KMS-11 (cell line): ENCODE measurements at regions not wholly inside any gene's neighbourhood (a gene's known extent, or its start where the extent isn't known, plus 50 kb on each side); places are given as distances from the start of the nearest gene placed in this dataset.

Experiments used
- H2AFZ ChIP-seq: fragments of 200-600 bp; sonication (generic); 2 replicates; pipeline ENCODE4 v1.6.1; 2016; ENCODE audit warnings: antibody characterized with exemption, mixed run types, low read depth
- H3K27ac ChIP-seq: fragments of 200-600 bp; sonication (generic); 2 replicates; pipeline ENCODE4 v1.6.1; 2016; ENCODE audit warnings: mild to moderate bottlenecking, mixed run types
- H3K27me3 ChIP-seq: fragments of 200-600 bp; sonication (generic); 2 replicates; pipeline ENCODE4 v1.6.1; 2017; ENCODE audit warnings: mild to moderate bottlenecking, low read depth, mixed run types, moderate library complexity; ENCODE audit not compliant: insufficient read depth
- H3K36me3 ChIP-seq: fragments of 200-600 bp; sonication (generic); 2 replicates; pipeline ENCODE4 v1.6.1; 2017; ENCODE audit warnings: mild to moderate bottlenecking, mixed run types; ENCODE audit not compliant: insufficient read depth
- H3K4me1 ChIP-seq: fragments of 200-600 bp; sonication (generic); 2 replicates; pipeline ENCODE4 v1.6.1; 2016; ENCODE audit warnings: mild to moderate bottlenecking, low read depth, mixed run types; ENCODE audit not compliant: poor library complexity, severe bottlenecking
- H3K4me2 ChIP-seq: fragments of 200-600 bp; sonication (generic); 2 replicates; pipeline ENCODE4 v1.7.0; 2016; ENCODE audit warnings: mild to moderate bottlenecking, mixed run types
- H3K4me3 ChIP-seq: fragments of 200-600 bp; sonication (generic); IDR thresholded peaks from 2 replicates; pipeline ENCODE4 v1.6.1; 2017; ENCODE audit warnings: low read depth, low read length, mixed read lengths; ENCODE audit not compliant: insufficient read depth
- H3K79me2 ChIP-seq: fragments of 200-600 bp; sonication (generic); 2 replicates; pipeline ENCODE4 v1.6.1; 2016; ENCODE audit warnings: low read depth, mixed run types; ENCODE audit not compliant: insufficient read depth
- H3K9ac ChIP-seq: fragments of 200-600 bp; sonication (generic); 2 replicates; pipeline ENCODE4 v1.6.1; 2016; ENCODE audit warnings: mild to moderate bottlenecking, mixed run types
- H4K20me1 ChIP-seq: fragments of 200-600 bp; sonication (generic); 2 replicates; pipeline ENCODE4 v1.6.1; 2016; ENCODE audit warnings: mild to moderate bottlenecking, mixed run types; ENCODE audit not compliant: insufficient read depth
- TF ChIP-seq, protein P1 (sequence below): fragments of 200-600 bp; sonication (generic); conservative IDR thresholded peaks from 2 replicates; pipeline ENCODE4 v1.6.1; 2017; ENCODE audit warnings: low read depth, mild to moderate bottlenecking, antibody characterized with exemption, low read length, moderate library complexity, mixed read lengths

DNA sequence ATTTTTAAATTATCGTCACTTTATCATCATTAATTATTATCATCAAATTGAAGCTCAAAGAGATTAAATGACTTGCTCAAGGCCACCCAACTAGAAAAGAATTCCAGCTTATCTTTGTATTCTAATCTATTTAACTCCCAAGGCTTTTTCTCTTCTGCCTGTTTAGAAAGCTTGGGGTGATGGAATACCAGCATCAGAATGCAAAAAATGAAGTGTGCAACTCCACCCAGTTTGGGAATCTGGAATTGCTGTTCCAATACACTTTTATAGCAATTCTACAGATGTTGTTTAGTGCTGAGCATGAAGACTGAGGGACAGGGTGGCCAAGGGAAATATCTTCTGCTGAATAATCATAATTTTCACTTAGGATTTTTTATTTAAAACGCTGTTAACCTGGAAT, 97.2 kb upstream of the FIBIN start:
- no peak overlapping the region for H3K4me3 ChIP-seq
- H3K4me1 ChIP-seq, result no peaks in the 10 kb centered on the region
- no peak overlapping the region for H3K27ac ChIP-seq
- H4K20me1 ChIP-seq, result no peaks in the 10 kb centered on the region
- no peaks in the 10 kb centered on the region for H3K36me3 ChIP-seq
- H3K4me2 ChIP-seq, result no peak overlapping the region
- H3K27me3 ChIP-seq, result no peaks in the 10 kb centered on the region
- TF ChIP-seq, protein P1, sequence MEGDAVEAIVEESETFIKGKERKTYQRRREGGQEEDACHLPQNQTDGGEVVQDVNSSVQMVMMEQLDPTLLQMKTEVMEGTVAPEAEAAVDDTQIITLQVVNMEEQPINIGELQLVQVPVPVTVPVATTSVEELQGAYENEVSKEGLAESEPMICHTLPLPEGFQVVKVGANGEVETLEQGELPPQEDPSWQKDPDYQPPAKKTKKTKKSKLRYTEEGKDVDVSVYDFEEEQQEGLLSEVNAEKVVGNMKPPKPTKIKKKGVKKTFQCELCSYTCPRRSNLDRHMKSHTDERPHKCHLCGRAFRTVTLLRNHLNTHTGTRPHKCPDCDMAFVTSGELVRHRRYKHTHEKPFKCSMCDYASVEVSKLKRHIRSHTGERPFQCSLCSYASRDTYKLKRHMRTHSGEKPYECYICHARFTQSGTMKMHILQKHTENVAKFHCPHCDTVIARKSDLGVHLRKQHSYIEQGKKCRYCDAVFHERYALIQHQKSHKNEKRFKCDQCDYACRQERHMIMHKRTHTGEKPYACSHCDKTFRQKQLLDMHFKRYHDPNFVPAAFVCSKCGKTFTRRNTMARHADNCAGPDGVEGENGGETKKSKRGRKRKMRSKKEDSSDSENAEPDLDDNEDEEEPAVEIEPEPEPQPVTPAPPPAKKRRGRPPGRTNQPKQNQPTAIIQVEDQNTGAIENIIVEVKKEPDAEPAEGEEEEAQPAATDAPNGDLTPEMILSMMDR, result no peak
- H3K9ac ChIP-seq, result no peak overlapping the region
- no peaks in the 10 kb centered on the region for H3K79me2 ChIP-seq
- H2AFZ ChIP-seq, result no peak overlapping the region

DNA sequence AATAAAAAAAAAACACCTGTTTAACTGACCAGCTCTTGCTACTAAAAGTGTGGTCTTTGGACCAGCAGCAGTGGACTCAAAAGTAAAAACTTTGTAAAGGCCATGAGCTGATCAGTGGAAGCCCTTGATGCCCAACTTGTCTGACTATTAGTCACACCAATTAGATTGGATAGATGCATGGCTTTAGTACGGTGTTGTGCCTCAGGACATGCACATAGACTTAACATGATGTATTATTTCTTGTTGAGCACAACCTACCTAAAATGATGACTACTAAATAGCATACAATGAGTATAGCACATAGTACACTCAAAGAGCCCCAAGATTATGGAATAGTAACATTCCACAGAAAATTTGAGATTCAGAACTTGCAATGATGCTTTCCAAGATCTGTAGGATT, 95.1 kb upstream of the FIBIN start:
- Histone ChIP-seq H3K9ac (no peak overlapping the region), H3K4me1 (no peaks in the 10 kb centered on the region), H3K4me2 (no peak overlapping the region), H3K36me3 (no peaks in the 10 kb centered on the region), H2AFZ (no peak overlapping the region), H3K79me2 (no peaks in the 10 kb centered on the region), H3K4me3 (no peak overlapping the region), H4K20me1 (no peaks in the 10 kb centered on the region), H3K27me3 (no peaks in the 10 kb centered on the region), H3K27ac (no peak overlapping the region)
- TF ChIP-seq, protein P1, result no peak

DNA sequence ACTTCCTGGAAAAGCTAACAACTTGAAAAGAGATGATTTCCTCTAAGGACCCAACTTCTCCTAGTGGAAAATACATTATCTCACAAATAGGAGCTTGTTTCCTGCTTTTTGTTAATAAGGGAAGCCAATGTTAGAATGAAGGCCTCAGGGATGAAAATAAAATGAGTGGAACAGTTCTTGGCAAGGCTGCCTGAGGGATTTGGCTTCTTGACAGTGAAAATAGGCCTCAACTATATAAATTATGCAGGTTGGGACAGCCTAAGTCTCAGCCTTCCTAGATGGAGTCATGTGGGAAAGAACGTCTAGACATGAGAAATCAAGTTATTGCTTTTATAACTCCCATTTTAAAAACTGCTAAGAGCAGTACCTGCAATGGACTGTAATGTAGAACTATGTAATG, 92.8 kb upstream of the FIBIN start:
- Histone ChIP-seq H3K4me3 (no peak overlapping the region), H3K9ac (no peak overlapping the region), H4K20me1 (no peaks in the 10 kb centered on the region), H3K27ac (no peak overlapping the region), H3K27me3 (no peaks in the 10 kb centered on the region), H3K36me3 (no peaks in the 10 kb centered on the region), H3K79me2 (no peaks in the 10 kb centered on the region), H3K4me2 (no peak overlapping the region), H2AFZ (no peak overlapping the region), H3K4me1 (no peaks in the 10 kb centered on the region)
- TF ChIP-seq, protein P1, result no peak

DNA sequence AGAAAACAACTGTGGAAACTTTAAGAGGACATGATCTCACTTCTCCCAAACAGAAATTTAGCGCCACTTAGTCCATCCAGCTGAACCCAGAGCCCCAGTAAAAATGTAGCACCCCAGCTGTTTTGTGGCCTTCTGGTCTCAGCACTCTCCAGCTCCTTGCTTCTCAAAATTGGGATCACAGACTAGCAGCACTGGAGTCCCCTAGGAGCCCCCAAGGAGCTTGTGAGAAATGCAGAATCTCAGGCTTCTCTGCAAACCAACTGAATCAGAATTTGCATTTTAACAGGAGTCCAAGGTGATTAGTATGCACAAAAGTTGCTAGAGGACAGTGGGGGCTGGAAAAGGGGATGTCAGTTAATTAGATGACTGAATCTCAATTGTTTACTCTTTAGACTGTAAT, 89.8 kb upstream of the FIBIN start:
- H3K36me3 ChIP-seq, result no peaks in the 10 kb centered on the region
- H3K4me2 ChIP-seq, result no peak overlapping the region
- H3K4me3 ChIP-seq, result no peak overlapping the region
- H4K20me1 ChIP-seq, result no peaks in the 10 kb centered on the region
- TF ChIP-seq, protein P1, result no peak
- no peaks in the 10 kb centered on the region for H3K27me3 ChIP-seq
- no peak overlapping the region for H3K9ac ChIP-seq
- no peak overlapping the region for H3K27ac ChIP-seq
- no peak overlapping the region for H2AFZ ChIP-seq
- H3K4me1 ChIP-seq, result no peaks in the 10 kb centered on the region
- H3K79me2 ChIP-seq, result no peaks in the 10 kb centered on the region

DNA sequence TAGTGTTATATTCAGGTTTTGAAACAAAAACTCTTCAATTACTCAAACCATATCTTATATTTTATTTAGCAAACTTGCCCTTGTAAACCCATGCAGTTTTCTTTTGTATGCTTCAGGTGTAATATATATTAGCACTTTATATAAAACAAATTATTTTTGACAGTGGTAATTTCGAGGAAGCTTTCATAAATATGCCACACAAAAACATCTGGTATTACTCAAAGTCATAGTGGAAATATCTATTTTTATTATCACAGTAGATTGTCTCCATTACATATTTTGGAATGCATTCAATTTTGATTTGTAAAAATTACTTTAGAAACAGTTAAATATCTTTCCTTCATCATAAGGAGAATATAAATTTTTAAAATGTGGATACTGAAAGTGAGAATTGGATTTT, 89.1 kb upstream of the FIBIN start:
- Histone ChIP-seq H3K79me2 (no peaks in the 10 kb centered on the region), H3K27ac (no peak overlapping the region), H3K4me1 (no peaks in the 10 kb centered on the region), H3K9ac (no peak overlapping the region), H4K20me1 (no peaks in the 10 kb centered on the region), H2AFZ (no peak overlapping the region), H3K27me3 (no peaks in the 10 kb centered on the region), H3K4me3 (no peak overlapping the region), H3K4me2 (no peak overlapping the region), H3K36me3 (no peaks in the 10 kb centered on the region)
- TF ChIP-seq, protein P1, result no peak
